HG03469 (cell line): ENCODE measurements at regions not wholly inside any gene's neighbourhood (a gene's known extent, or its start where the extent isn't known, plus 50 kb on each side); places are given as distances from the start of the nearest gene placed in this dataset.
"Not testable (repeated sequence)": the region's sequence is repeated elsewhere in the genome, so short reads cannot be mapped to it uniquely, and the experiment has no call there.

ENCODE experiments used
- ATAC-seq: cut with Tn5 transposase; IDR thresholded peaks from one replicate; pipeline ENCODE4 v1.9.1; 2021; ENCODE audit warnings: mild to moderate bottlenecking, moderate library complexity, moderate number of reproducible peaks; ENCODE audit not compliant: unreplicated experiment

- no peak for ATAC-seq
Measured at GRCh38 chr13:80840316-80840976, 499.5 kb upstream of the SPRY2 start.

GRCh38 chr13:80835902-80836301 is 495.0 kb upstream of the SPRY2 start:
- no peak for ATAC-seq

- no peak for ATAC-seq
Measured at GRCh38 chr13:80830431-80830830, 489.5 kb upstream of the SPRY2 start.

GRCh38 chr13:80828759-80829158 is 487.8 kb upstream of the SPRY2 start:
- ATAC-seq, result no peak

- no peak for ATAC-seq
Measured at GRCh38 chr13:80825276-80825675, 484.4 kb upstream of the SPRY2 start.

- ATAC-seq, result no peak
Measured at GRCh38 chr13:80824229-80824628, 483.3 kb upstream of the SPRY2 start.

- ATAC-seq, result no peak
Measured at GRCh38 chr13:80823472-80823871, 482.5 kb upstream of the SPRY2 start.

- no peak for ATAC-seq
Measured at GRCh38 chr13:80821466-80821865, 480.5 kb upstream of the SPRY2 start.

GRCh38 chr13:80817979-80818378 is 477.1 kb upstream of the SPRY2 start:
- ATAC-seq, result no peak

- ATAC-seq, result no peak
Measured at GRCh38 chr13:80814541-80814940, 473.6 kb upstream of the SPRY2 start.

- ATAC-seq, result not testable (repeated sequence)
Measured at GRCh38 chr13:80810294-80810693, 469.4 kb upstream of the SPRY2 start.

- ATAC-seq, result no peak
Measured at GRCh38 chr13:80802946-80803345, 462.0 kb upstream of the SPRY2 start.

GRCh38 chr13:80798576-80799133 is 457.7 kb upstream of the SPRY2 start:
- no peak for ATAC-seq

GRCh38 chr13:80787604-80788003 is 446.7 kb upstream of the SPRY2 start:
- no peak for ATAC-seq

- ATAC-seq, result no peak
Measured at GRCh38 chr13:80783926-80784565, 443.1 kb upstream of the SPRY2 start.

GRCh38 chr13:80782441-80782840 is 441.5 kb upstream of the SPRY2 start:
- no peak for ATAC-seq

GRCh38 chr13:80778297-80778696 is 437.4 kb upstream of the SPRY2 start:
- ATAC-seq, result no peak

- no peak for ATAC-seq
Measured at GRCh38 chr13:80757694-80758093, 416.8 kb upstream of the SPRY2 start.

GRCh38 chr13:80755910-80756309 is 415.0 kb upstream of the SPRY2 start:
- no peak for ATAC-seq

GRCh38 chr13:80754441-80754840 is 413.5 kb upstream of the SPRY2 start:
- no peak for ATAC-seq

- ATAC-seq, result no peak
Measured at GRCh38 chr13:80753866-80754265, 412.9 kb upstream of the SPRY2 start.

- no peak for ATAC-seq
Measured at GRCh38 chr13:80751854-80752253, 410.9 kb upstream of the SPRY2 start.
